Astrocyte of the cerebellum (primary cell): ENCODE measurements at regions not wholly inside any gene's neighbourhood (a gene's known extent, or its start where the extent isn't known, plus 50 kb on each side); places are given as distances from the start of the nearest gene placed in this dataset.
"Not testable (repeated sequence)": the region's sequence is repeated elsewhere in the genome, so short reads cannot be mapped to it uniquely, and the experiment has no call there.

Source experiments
- DNase-seq: peaks from one replicate; pipeline ENCODE4 v3.0.0-alpha.2; 2011; ENCODE audit warnings: low read depth
- H3K4me3 ChIP-seq: 2 replicates; pipeline ENCODE4 v1.5.1; 2011; ENCODE audit warnings: mild to moderate bottlenecking, low read depth, low read length, moderate library complexity
- in situ Hi-C: cut with HindIII; loops from 2 replicates; pipeline ENCODE4 v1.10.0; 2017; ENCODE audit warnings: low sequenced_read_pairs
- TF ChIP-seq, protein P1 (sequence below): IDR thresholded peaks from 2 replicates; pipeline ENCODE4 v1.5.1; 2012; ENCODE audit warnings: low read length, low read depth, moderate library complexity, mild to moderate bottlenecking; ENCODE audit errors: missing control alignments

DNA sequence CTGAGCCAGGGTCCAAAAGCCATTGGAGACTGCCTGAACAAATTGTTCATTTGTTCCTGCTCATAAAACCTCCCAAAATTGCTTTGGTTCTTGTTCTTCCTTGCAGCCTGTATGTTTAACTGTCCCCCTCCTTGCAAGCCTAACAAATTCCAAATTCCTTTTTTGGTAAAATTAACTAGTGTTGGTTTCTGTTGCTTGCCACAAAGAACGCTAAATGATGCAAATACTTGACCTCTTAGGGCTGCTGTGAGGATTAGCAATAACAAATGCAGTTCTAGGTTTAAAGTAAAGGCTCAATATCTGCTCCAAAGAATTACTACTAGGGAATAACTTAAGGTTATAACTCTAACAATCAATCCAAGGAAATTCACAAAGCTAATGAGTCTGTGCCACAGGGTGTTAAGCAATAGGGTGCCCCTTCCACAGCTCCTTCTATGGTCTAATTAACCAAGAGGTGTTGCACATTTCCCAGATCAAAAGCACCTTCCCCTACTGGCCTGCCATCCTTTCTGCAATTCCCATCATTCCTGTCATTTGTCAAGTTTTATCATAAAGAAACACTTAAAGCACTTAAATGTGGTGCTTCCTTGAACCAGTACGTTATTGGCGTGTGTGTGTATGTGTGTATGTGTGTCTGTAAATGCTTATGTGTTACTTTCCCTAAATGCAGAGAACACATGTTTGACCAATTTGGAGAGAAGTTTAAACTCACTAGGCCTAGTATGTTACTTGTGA is 110.2 kb downstream of the RAP2A start:
- no peak overlapping the region for H3K4me3 ChIP-seq
- in situ Hi-C loops, result no loop called here
- TF ChIP-seq, protein P1, sequence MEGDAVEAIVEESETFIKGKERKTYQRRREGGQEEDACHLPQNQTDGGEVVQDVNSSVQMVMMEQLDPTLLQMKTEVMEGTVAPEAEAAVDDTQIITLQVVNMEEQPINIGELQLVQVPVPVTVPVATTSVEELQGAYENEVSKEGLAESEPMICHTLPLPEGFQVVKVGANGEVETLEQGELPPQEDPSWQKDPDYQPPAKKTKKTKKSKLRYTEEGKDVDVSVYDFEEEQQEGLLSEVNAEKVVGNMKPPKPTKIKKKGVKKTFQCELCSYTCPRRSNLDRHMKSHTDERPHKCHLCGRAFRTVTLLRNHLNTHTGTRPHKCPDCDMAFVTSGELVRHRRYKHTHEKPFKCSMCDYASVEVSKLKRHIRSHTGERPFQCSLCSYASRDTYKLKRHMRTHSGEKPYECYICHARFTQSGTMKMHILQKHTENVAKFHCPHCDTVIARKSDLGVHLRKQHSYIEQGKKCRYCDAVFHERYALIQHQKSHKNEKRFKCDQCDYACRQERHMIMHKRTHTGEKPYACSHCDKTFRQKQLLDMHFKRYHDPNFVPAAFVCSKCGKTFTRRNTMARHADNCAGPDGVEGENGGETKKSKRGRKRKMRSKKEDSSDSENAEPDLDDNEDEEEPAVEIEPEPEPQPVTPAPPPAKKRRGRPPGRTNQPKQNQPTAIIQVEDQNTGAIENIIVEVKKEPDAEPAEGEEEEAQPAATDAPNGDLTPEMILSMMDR, result no peak
- no peak for DNase-seq

DNA sequence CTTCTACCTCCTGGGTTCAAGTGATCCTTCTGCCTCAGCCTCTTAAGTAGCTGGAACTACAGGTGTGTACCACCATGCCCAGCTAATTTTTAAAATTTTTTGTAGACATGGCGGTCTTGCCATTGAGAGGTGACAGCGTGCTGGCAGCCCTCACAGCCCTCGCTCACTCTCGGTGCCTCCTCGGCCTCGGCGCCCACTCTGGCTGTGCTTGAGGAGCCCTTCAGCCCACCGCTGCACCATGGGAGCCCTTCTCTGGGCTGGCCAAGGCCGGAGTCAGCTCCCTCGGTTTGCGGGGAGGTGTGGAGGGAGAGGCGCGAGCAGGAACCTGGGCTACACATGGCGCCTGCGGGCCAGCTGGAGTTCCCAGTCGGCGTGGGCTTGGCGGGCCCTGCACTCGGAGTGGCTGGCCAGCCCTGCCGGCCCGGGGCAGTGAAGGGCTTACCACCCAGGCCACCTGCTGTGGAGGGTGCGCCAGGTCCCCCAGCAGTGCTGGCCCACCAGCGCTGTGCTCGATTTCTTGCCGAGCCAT is 111.1 kb downstream of the RAP2A start:
- DNase-seq, in situ Hi-C loops, H3K4me3 ChIP-seq: not testable (repeated sequence)

DNA sequence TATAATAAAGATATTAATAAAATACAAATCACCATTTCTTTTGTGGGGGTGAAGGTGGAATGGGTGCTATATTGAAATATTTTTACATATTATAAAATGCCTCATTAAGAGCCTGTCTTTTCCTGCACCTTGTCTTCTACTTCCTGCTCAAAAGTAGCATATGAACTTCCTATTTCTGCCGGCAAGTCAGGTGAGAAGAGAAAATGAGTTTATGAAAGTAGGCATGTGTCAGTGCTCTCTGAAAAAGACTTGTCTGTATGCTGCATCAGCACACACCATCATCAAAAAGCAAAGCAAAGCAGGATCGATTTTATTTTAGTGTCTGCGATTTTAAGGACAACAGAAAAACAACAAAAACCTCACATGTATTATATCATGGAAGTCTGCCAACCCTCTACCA is 114.2 kb downstream of the RAP2A start:
- TF ChIP-seq, protein P1, result no peak
- H3K4me3 ChIP-seq, result no peak overlapping the region
- in situ Hi-C loops, result no loop called here

DNA sequence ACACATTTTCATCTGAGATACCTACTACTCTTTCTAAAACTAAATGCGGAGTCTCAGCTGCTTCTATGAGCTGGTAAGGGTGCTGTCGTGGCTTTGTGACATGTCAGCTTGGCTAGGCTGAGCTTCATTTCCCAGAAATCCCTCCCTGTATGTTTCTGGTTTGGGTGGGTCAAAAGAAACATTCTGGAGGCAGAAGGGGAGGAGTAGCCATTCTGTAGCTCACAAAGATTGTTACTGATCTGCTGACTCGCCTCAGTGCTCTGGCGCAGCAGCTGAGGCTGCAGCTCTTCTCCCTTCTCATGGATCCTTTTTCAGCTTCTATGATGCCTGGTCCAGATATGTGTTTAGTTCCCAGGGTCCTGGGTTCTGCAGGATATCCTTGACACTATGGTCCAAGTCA is 114.7 kb downstream of the RAP2A start:
- no peak for DNase-seq
- TF ChIP-seq, protein P1, result no peak
- no peak overlapping the region for H3K4me3 ChIP-seq
- in situ Hi-C loops, result no loop called here

More for the DNA sequence above, 114.2 kb downstream of the RAP2A start:
- DNase-seq, result no peak

DNA sequence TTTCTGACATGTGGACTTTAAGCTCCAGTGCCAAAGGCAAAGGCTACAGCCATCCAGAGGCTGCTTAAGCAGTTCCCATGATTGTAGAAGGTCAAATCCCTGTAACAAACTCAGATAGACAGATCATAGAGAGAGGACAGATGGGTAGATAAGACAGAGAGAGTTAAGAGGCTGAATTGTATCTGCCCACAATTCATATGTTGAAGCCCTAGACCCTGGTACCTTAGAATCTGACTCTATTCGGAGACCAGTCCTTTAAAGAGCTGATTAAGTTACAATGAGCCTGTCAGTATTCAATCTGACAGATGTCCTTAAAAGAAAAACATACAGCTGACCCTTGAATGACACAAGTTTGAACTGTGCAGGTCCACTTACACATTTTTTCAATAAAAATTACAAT is 115.2 kb downstream of the RAP2A start:
- no peak overlapping the region for H3K4me3 ChIP-seq
- TF ChIP-seq, protein P1, result no peak
- no peak for DNase-seq
- in situ Hi-C loops, result no loop called here

DNA sequence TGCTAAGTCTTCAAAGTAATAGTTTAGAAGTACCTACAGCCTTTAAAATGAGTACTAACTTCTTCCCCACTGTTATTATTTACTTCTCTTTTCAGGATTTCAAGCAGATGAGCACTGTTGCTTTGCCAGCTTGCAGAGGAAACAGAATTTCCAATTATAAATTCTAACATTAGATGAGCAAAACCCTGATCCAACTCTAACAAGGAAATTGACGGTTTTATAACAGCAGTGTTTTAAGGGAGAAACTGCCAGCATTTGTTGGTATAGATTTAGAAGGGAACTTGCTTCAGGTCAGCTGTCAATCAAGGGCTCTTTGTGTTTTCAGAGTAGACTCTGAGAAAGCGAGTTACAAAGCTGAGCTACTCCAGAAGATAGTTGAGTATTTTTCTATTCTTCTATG is 120.5 kb downstream of the RAP2A start:
- TF ChIP-seq, protein P1, result no peak
- H3K4me3 ChIP-seq, result no peak overlapping the region
- in situ Hi-C loops, result no loop called here
- DNase-seq, result no peak

DNA sequence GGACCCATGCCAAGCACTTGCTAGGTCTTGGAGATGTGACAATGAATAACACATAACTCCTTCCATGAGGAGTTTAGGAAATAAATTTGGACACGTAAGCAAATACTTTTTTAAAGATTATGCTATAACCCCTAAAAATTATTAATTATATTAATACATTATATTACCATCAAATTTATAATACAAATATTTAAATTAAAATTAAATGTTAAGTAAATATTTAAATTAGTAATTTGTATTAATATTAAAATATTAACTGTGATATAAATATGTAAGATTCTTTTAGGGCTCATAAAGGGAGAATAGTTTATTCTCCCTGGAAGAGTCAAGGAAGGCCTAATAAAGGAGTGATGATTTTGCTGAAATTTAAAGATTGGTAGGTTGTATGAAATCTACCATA is 121.1 kb downstream of the RAP2A start:
- TF ChIP-seq, protein P1, result no peak
- DNase-seq, result no peak
- in situ Hi-C loops, result no loop called here
- H3K4me3 ChIP-seq, result no peak overlapping the region
